MM.1S (cell line): ENCODE measurements at regions not wholly inside any gene's neighbourhood (a gene's known extent, or its start where the extent isn't known, plus 50 kb on each side); places are given as distances from the start of the nearest gene placed in this dataset.

ENCODE experiments used
- EZH2 ChIP-seq: fragments of 300-600 bp; sonication (generic); optimal IDR thresholded peaks from 2 replicates; pipeline ENCODE3; 2017; ENCODE audit warnings: low read depth, mild to moderate bottlenecking, antibody characterized with exemption, low read length, mixed read lengths
- EZH2phosphoT487 ChIP-seq: fragments of 300-600 bp; sonication (generic); IDR thresholded peaks from 2 replicates; pipeline ENCODE4 v1.6.1; 2018; ENCODE audit warnings: antibody characterized with exemption, low read length
- TF ChIP-seq, protein P1 (sequence below): fragments of 300-600 bp; sonication (generic); IDR thresholded peaks from 2 replicates; pipeline ENCODE4 v1.5.1; 2016; ENCODE audit warnings: antibody characterized with exemption, low read length, mixed read lengths

DNA sequence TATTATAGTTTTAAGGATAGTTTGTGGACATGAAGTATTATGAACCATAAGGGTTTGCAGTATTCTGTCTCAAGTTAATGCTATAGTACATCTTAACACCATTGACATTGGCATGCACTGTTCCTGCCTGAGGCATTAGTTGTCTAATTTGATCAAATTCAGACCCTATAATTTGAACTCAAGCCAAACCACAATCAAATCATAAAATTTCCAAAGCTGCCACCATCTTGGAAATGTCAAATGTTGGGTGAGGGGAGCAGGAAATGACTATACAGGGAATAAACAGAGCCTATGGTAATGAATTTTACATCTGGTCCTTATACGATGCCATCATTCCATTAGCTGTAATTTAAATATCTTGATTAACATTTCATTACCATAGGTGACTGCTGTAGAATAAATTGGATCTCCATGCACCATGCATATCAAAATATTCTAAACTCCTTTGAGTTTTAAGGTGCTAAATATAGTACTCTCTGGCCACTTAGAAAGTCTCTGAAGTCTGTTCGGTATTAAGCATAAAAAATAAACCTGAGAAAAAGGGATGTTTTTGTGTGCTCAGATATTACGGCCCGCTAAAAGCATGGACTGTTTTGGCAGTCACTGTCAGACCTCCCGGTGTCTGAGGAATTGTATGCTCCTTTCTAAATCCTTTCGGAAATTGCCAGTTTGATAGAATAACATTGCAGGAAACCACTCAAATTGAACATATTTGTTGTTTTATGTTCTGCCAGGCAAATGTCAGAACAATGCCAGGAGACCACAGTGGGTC is 257.7 kb downstream of the SPRY2 start:
- TF ChIP-seq, protein P1, sequence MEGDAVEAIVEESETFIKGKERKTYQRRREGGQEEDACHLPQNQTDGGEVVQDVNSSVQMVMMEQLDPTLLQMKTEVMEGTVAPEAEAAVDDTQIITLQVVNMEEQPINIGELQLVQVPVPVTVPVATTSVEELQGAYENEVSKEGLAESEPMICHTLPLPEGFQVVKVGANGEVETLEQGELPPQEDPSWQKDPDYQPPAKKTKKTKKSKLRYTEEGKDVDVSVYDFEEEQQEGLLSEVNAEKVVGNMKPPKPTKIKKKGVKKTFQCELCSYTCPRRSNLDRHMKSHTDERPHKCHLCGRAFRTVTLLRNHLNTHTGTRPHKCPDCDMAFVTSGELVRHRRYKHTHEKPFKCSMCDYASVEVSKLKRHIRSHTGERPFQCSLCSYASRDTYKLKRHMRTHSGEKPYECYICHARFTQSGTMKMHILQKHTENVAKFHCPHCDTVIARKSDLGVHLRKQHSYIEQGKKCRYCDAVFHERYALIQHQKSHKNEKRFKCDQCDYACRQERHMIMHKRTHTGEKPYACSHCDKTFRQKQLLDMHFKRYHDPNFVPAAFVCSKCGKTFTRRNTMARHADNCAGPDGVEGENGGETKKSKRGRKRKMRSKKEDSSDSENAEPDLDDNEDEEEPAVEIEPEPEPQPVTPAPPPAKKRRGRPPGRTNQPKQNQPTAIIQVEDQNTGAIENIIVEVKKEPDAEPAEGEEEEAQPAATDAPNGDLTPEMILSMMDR: no peak
- no peak for TF ChIP-seq EZH2phosphoT487
- TF ChIP-seq EZH2: no peak
